Left ventricle myocardium inferior (tissue), 1 donor: ENCODE measurements at regions not wholly inside any gene's neighbourhood (a gene's known extent, or its start where the extent isn't known, plus 50 kb on each side); places are given as distances from the start of the nearest gene placed in this dataset.

ENCODE experiments used
- DNase-seq: peaks from one replicate; pipeline ENCODE4 v3.0.0-alpha.2; 2020
- H3K27ac ChIP-seq: fragments of 200-600 bp; replicated peaks from 2 replicates; pipeline ENCODE4 v1.8.0; 2021
- H3K27me3 ChIP-seq: fragments of 200-600 bp; 2 replicates; pipeline ENCODE4 v1.8.0; 2021; ENCODE audit warnings: low read depth
- H3K36me3 ChIP-seq: fragments of 200-600 bp; 2 replicates; pipeline ENCODE4 v1.8.0; 2021
- H3K4me1 ChIP-seq: fragments of 200-600 bp; 2 replicates; pipeline ENCODE4 v1.8.0; 2021
- H3K4me3 ChIP-seq: fragments of 200-600 bp; 2 replicates; pipeline ENCODE4 v1.8.0; 2021; ENCODE audit warnings: mild to moderate bottlenecking, moderate library complexity
- H3K9me3 ChIP-seq: fragments of 200-600 bp; replicated peaks from 2 replicates; pipeline ENCODE4 v1.8.0; 2021
- CTCF ChIP-seq: fragments of 200-600 bp; IDR thresholded peaks from 2 replicates; pipeline ENCODE4 v1.8.0; 2021; ENCODE audit warnings: antibody characterized with exemption, mild to moderate bottlenecking, borderline replicate concordance
- intact Hi-C: fragments of 100-400 bp; cut with micrococcal nuclease; formaldehyde crosslinking; loops from one replicate; pipeline ENCODE4 v1.11.0; 2022
- donor health status: DM: no; HTN: yes; CAD: no; lungs with severe emphysema.

GRCh38 chr11:86180851-86181250, 63.7 kb upstream of the EED start:
- no peak for DNase-seq

GRCh38 chr11:86180423-86180822, 64.1 kb upstream of the EED start:
- TF ChIP-seq CTCF, result no peak
- Histone ChIP-seq H3K36me3 (no peaks in the 10 kb centered on the region), H3K27me3 (no peaks in the 10 kb centered on the region), H3K4me3 (no peak overlapping the region), H3K9me3 (no peaks in the 10 kb centered on the region), H3K4me1 (peaks cover 68% of the 10 kb centered on the region), H3K27ac (peak overlapping the region; percentile 46)
- intact Hi-C loops, result no loop called here
- no peak for DNase-seq

More at GRCh38 chr11:86180851-86181250, 63.7 kb upstream of the EED start:
- intact Hi-C loops, result no loop called here
- no peaks in the 10 kb centered on the region for H3K9me3 ChIP-seq
- no peak overlapping the region for H3K4me3 ChIP-seq
- no peak for TF ChIP-seq CTCF
- H3K27me3 ChIP-seq, result no peaks in the 10 kb centered on the region
- H3K36me3 ChIP-seq, result no peaks in the 10 kb centered on the region
- H3K4me1 ChIP-seq, result peaks cover 68% of the 10 kb centered on the region
- H3K27ac ChIP-seq, result no peak overlapping the region

GRCh38 chr11:86179646-86180064, 64.9 kb upstream of the EED start:
- H3K27me3 ChIP-seq, result no peaks in the 10 kb centered on the region
- TF ChIP-seq CTCF, result no peak
- no peaks in the 10 kb centered on the region for H3K9me3 ChIP-seq
- intact Hi-C loops, result no loop called here
- H3K27ac ChIP-seq, result peak overlapping the region; percentile 46
- H3K4me3 ChIP-seq, result no peak overlapping the region
- H3K36me3 ChIP-seq, result no peaks in the 10 kb centered on the region
- DNase-seq, result no peak
- H3K4me1 ChIP-seq, result peaks cover 68% of the 10 kb centered on the region

GRCh38 chr11:86177302-86177701, 67.3 kb upstream of the EED start:
- peaks cover 77% of the 10 kb centered on the region for H3K4me1 ChIP-seq
- H3K36me3 ChIP-seq, result no peaks in the 10 kb centered on the region
- H3K27me3 ChIP-seq, result no peaks in the 10 kb centered on the region
- no peak for DNase-seq
- TF ChIP-seq CTCF, result no peak
- H3K4me3 ChIP-seq, result no peak overlapping the region
- intact Hi-C loops, result no loop called here
- H3K9me3 ChIP-seq, result no peaks in the 10 kb centered on the region
- H3K27ac ChIP-seq, result no peak overlapping the region

GRCh38 chr11:86176165-86176884, 68.2 kb upstream of the EED start:
- H3K27me3 ChIP-seq, result no peaks in the 10 kb centered on the region
- intact Hi-C loops, result no loop called here
- no peak for TF ChIP-seq CTCF
- no peaks in the 10 kb centered on the region for H3K36me3 ChIP-seq
- H3K4me1 ChIP-seq, result peaks cover 77% of the 10 kb centered on the region
- H3K9me3 ChIP-seq, result no peaks in the 10 kb centered on the region
- no peak overlapping the region for H3K27ac ChIP-seq
- no peak overlapping the region for H3K4me3 ChIP-seq
- no peak for DNase-seq
